BLaER1 treated with 17β-estradiol and CSF1 and Interleukin-3, amounts not matched to agents 10 nM and 100 nM (cell line): ENCODE measurements at regions not wholly inside any gene's neighbourhood (a gene's known extent, or its start where the extent isn't known, plus 50 kb on each side); places are given as distances from the start of the nearest gene placed in this dataset.

Source experiments
- H3K27ac ChIP-seq, 11 experiments: shearing (Covaris generic); formaldehyde crosslinking; 2 replicates each; pipeline ENCODE4 v1.8.1; 2022
- H3K27me3 ChIP-seq, 11 experiments: shearing (Covaris generic); formaldehyde crosslinking; 2 replicates each; pipeline ENCODE4 v1.8.1; 2022
- H3K36me3 ChIP-seq, 11 experiments: shearing (Covaris generic); formaldehyde crosslinking; 2 replicates each; pipeline ENCODE4 v1.8.1; 2022
- H3K4me1 ChIP-seq, 10 experiments: shearing (Covaris generic); formaldehyde crosslinking; 2 replicates each; pipeline ENCODE4 v1.8.1; 2022
- H3K4me2 ChIP-seq, 11 experiments: shearing (Covaris generic); formaldehyde crosslinking; 2 replicates each; pipeline ENCODE4 v1.8.1; 2022
- H3K4me3 ChIP-seq, 10 experiments: shearing (Covaris generic); formaldehyde crosslinking; 2 replicates each; pipeline ENCODE4 v1.8.1; 2022
- H3K9ac ChIP-seq, 11 experiments: shearing (Covaris generic); formaldehyde crosslinking; 2 replicates each; pipeline ENCODE4 v1.8.1; 2022
- H3K9me3 ChIP-seq, 11 experiments: shearing (Covaris generic); formaldehyde crosslinking; replicated peaks in 1 of 11; 2 replicates each; pipeline ENCODE4 v1.8.1; 2022
- H4K20me1 ChIP-seq, 11 experiments: shearing (Covaris generic); formaldehyde crosslinking; 2 replicates each; pipeline ENCODE4 v1.8.1; 2022
- Cebpa-rat ChIP-seq, 11 experiments: shearing (Covaris generic); IDR thresholded peaks; 2 replicates each; pipeline ENCODE4 v1.8.1; 2022

GRCh38 chr3:104715972-104716371 lies 650.7 kb upstream of the ALCAM start:
- Histone ChIP-seq H3K36me3 (no peaks in the 10 kb centered on the region), H3K4me3 (no peak overlapping the region), H3K27ac (no peak overlapping the region), H3K27me3 (no peaks in the 10 kb centered on the region), H3K4me2 (no peak overlapping the region), H3K9ac (no peak overlapping the region), H3K9me3 (peaks cover 0 to 5% (median 0%) of the 10 kb centered on the region in 11 experiments; a peak in 1 of 22 replicates), H3K4me1 (peaks cover 0 to 9% (median 0%) of the 10 kb centered on the region in 10 experiments; a peak in 3 of 20 replicates), H4K20me1 (no peaks in the 10 kb centered on the region)
- no peak for TF ChIP-seq Cebpa-rat (IDR thresholded peaks at IDR 0.05)

- Histone ChIP-seq H3K9ac (no peak overlapping the region), H3K27ac (no peak overlapping the region), H3K9me3 (peaks cover 0 to 5% (median 0%) of the 10 kb centered on the region in 11 experiments; a peak in 2 of 22 replicates), H3K36me3 (no peaks in the 10 kb centered on the region), H3K27me3 (no peaks in the 10 kb centered on the region), H4K20me1 (no peaks in the 10 kb centered on the region), H3K4me1 (peaks cover 0 to 9% (median 0%) of the 10 kb centered on the region in 10 experiments; a peak in 3 of 20 replicates), H3K4me2 (peak overlapping the region in 1 of 11 experiments; percentile 25; a peak in 1 of 22 replicates), H3K4me3 (no peak overlapping the region)
- no peak for TF ChIP-seq Cebpa-rat (IDR thresholded peaks at IDR 0.05)
Observed at GRCh38 chr3:104717828-104718196, 648.9 kb upstream of the ALCAM start.

DNA sequence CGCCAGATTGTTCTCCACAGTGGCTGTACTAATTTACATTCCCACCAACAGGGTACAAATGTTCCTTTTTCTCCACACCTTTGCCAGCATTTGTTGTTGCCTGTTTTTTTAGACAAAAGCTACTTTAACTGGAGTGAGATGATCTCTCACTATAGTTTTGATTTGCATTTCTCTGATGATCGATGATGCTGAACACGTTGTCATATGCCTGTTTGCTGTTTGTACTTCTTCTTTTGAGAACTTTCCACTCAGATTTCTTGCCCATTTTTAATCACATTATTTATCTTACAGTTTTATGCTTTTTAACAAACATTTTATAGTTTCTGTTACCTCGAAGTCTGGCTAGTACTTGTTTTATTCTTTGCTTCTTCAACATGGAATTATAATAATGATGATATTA lies 643.7 kb upstream of the ALCAM start:
- H3K27ac ChIP-seq = no peak overlapping the region
- H3K9ac ChIP-seq = no peak overlapping the region
- H4K20me1 ChIP-seq = no peaks in the 10 kb centered on the region
- H3K27me3 ChIP-seq = no peaks in the 10 kb centered on the region
- no peak overlapping the region for H3K4me2 ChIP-seq
- H3K4me1 ChIP-seq = no peaks in the 10 kb centered on the region
- no peaks in the 10 kb centered on the region; a peak in 1 of 22 replicates for H3K9me3 ChIP-seq
- H3K4me3 ChIP-seq = no peak overlapping the region
- TF ChIP-seq Cebpa-rat (IDR thresholded peaks at IDR 0.05) = no peak
- H3K36me3 ChIP-seq = no peaks in the 10 kb centered on the region

DNA sequence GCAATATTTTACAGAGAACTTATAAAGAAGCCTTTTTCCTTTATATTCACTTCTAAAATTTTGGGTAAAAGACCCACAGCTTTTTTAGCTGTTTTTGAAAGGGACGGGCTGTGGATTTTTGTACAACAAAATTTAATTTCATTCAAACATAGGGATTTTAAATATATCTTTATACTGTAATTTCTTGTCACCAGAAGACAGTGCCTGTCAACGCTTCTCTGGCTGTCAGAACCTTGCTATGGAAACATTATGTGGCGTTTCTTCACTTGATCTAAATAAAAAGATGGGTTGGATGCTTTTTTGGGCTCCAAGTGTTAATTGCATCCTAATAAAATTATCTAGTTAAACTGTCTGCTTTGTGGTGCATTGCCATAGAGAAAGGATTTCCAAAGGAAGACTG lies 635.6 kb upstream of the ALCAM start:
- H3K27me3 ChIP-seq = no peaks in the 10 kb centered on the region
- no peak overlapping the region for H3K27ac ChIP-seq
- no peaks in the 10 kb centered on the region for H3K36me3 ChIP-seq
- no peak for TF ChIP-seq Cebpa-rat (IDR thresholded peaks at IDR 0.05)
- H3K9me3 ChIP-seq = no peaks in the 10 kb centered on the region
- no peak overlapping the region for H3K9ac ChIP-seq
- no peak overlapping the region for H3K4me3 ChIP-seq
- no peaks in the 10 kb centered on the region for H4K20me1 ChIP-seq
- no peaks in the 10 kb centered on the region for H3K4me1 ChIP-seq
- H3K4me2 ChIP-seq = no peak overlapping the region

DNA sequence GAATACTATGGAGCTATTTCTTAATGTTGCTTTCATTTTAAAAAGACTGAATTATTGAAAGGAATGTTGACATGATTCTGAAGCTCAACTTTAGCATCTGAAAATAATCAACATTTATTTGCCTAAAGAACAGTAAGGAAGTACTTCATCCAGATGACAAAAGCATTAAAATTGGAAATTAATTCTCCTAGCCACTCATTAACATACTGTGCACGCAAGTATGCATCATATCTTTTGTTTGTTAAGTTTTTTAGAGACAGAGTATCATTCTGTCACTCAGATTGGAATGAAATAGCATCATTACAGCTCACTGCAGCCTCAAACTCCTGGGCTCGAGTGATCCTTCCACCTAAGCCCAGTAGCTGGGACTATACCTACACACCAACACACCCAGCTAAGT lies 632.1 kb upstream of the ALCAM start:
- H3K36me3 ChIP-seq = no peaks in the 10 kb centered on the region
- H3K27me3 ChIP-seq = no peaks in the 10 kb centered on the region
- no peaks in the 10 kb centered on the region for H3K4me1 ChIP-seq
- no peak overlapping the region for H3K27ac ChIP-seq
- no peak overlapping the region for H3K9ac ChIP-seq
- no peaks in the 10 kb centered on the region for H3K9me3 ChIP-seq
- TF ChIP-seq Cebpa-rat (IDR thresholded peaks at IDR 0.05) = no peak
- H4K20me1 ChIP-seq = no peaks in the 10 kb centered on the region
- no peak overlapping the region for H3K4me2 ChIP-seq
- H3K4me3 ChIP-seq = no peak overlapping the region

DNA sequence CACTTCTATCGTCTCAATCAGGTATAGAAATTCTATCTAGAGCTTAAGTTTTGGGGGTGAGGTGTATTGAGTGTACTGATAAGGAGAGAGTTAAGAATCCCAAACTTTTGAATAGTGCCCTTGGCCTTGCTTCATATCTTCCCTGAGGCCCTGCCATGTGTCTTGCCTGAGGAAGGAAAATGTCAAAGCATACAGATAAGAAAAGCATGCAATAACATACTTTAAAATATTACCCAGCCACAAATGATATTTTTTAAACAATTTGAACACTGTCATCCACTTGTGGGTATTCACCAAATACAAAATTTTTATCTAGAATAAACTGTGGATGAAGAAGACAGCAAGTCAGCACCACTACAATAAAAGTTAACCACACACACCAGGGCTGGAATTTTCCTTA lies 631.0 kb upstream of the ALCAM start:
- Histone ChIP-seq H3K9ac (no peak overlapping the region), H3K9me3 (no peaks in the 10 kb centered on the region), H3K4me2 (no peak overlapping the region), H3K27ac (no peak overlapping the region), H3K4me3 (no peak overlapping the region), H3K36me3 (no peaks in the 10 kb centered on the region), H4K20me1 (no peaks in the 10 kb centered on the region), H3K4me1 (no peaks in the 10 kb centered on the region), H3K27me3 (no peaks in the 10 kb centered on the region)
- TF ChIP-seq Cebpa-rat (IDR thresholded peaks at IDR 0.05) = no peak

DNA sequence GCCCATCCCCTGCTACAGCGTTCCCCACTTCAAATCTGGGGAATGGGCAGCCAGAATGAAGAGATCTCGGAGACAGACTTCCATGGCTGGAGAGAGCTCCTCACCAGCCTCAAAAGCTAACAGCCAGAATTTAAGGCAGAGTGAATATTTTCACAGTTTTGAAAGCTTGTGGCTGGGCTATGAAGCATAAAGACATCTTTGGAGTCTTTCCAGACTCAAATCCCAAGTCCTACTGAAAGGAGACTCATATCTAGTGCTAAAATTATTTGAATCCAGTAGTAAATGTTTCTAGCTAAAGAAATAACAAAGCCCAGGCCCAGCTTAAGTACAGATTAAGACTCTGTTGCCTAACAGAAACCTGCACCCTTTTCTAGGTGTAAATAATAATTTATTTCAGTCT lies 628.4 kb upstream of the ALCAM start:
- Histone ChIP-seq H3K27me3 (no peaks in the 10 kb centered on the region), H3K4me2 (no peak overlapping the region), H3K4me3 (no peak overlapping the region), H4K20me1 (no peaks in the 10 kb centered on the region), H3K27ac (no peak overlapping the region), H3K36me3 (no peaks in the 10 kb centered on the region), H3K4me1 (no peaks in the 10 kb centered on the region), H3K9me3 (no peaks in the 10 kb centered on the region), H3K9ac (no peak overlapping the region)
- no peak for TF ChIP-seq Cebpa-rat (IDR thresholded peaks at IDR 0.05)

- no peaks in the 10 kb centered on the region for H3K4me1 ChIP-seq
- no peaks in the 10 kb centered on the region for H3K36me3 ChIP-seq
- no peaks in the 10 kb centered on the region for H3K27me3 ChIP-seq
- no peak for TF ChIP-seq Cebpa-rat (IDR thresholded peaks at IDR 0.05)
- H3K4me3 ChIP-seq = no peak overlapping the region
- no peaks in the 10 kb centered on the region for H4K20me1 ChIP-seq
- no peak overlapping the region for H3K27ac ChIP-seq
- no peak overlapping the region for H3K4me2 ChIP-seq
- H3K9ac ChIP-seq = no peak overlapping the region
- no peaks in the 10 kb centered on the region for H3K9me3 ChIP-seq
Observed at GRCh38 chr3:104740874-104741379, 625.8 kb upstream of the ALCAM start.

- Histone ChIP-seq H3K27ac (no peak overlapping the region), H3K27me3 (no peaks in the 10 kb centered on the region), H3K4me1 (no peaks in the 10 kb centered on the region), H3K9me3 (no peaks in the 10 kb centered on the region), H3K9ac (no peak overlapping the region), H4K20me1 (no peaks in the 10 kb centered on the region), H3K4me3 (no peak overlapping the region), H3K4me2 (no peak overlapping the region), H3K36me3 (no peaks in the 10 kb centered on the region)
- no peak for TF ChIP-seq Cebpa-rat (IDR thresholded peaks at IDR 0.05)
Observed at GRCh38 chr3:104742044-104742443, 624.7 kb upstream of the ALCAM start.

GRCh38 chr3:104745313-104745712 lies 621.4 kb upstream of the ALCAM start:
- H3K9me3 ChIP-seq = no peaks in the 10 kb centered on the region
- TF ChIP-seq Cebpa-rat (IDR thresholded peaks at IDR 0.05) = no peak
- no peaks in the 10 kb centered on the region for H3K36me3 ChIP-seq
- H3K4me1 ChIP-seq = no peaks in the 10 kb centered on the region
- H3K4me2 ChIP-seq = no peak overlapping the region
- H3K27me3 ChIP-seq = no peaks in the 10 kb centered on the region
- no peak overlapping the region for H3K27ac ChIP-seq
- no peaks in the 10 kb centered on the region for H4K20me1 ChIP-seq
- no peak overlapping the region for H3K4me3 ChIP-seq
- H3K9ac ChIP-seq = no peak overlapping the region
